Mesendoderm (in vitro differentiated cells): ENCODE measurements at regions not wholly inside any gene's neighbourhood (a gene's known extent, or its start where the extent isn't known, plus 50 kb on each side); places are given as distances from the start of the nearest gene placed in this dataset.
A peak's percentile ranks its signal among the peaks of the same experiment; 100 is the strongest.
"Not testable (repeated sequence)": the region's sequence is repeated elsewhere in the genome, so short reads cannot be mapped to it uniquely, and the experiment has no call there.

ENCODE experiments used
- DNase-seq: peaks from one replicate; pipeline ENCODE4 v3.0.0; 2013
- H2AK5ac ChIP-seq: 2 replicates; pipeline ENCODE4 v1.6.1; 2013; ENCODE audit warnings: low read length, inconsistent platforms
- H2BK120ac ChIP-seq: 2 replicates; pipeline ENCODE4 v1.6.1; 2013; ENCODE audit warnings: low read depth, mild to moderate bottlenecking, low read length, moderate library complexity, mixed read lengths
- H2BK15ac ChIP-seq: replicated peaks from 2 replicates; pipeline ENCODE4 v1.6.1; 2013; ENCODE audit warnings: low read depth, mild to moderate bottlenecking, moderate library complexity
- H2BK5ac ChIP-seq: 2 replicates; pipeline ENCODE4 v1.6.1; 2013; ENCODE audit warnings: low read length, inconsistent platforms
- H3K18ac ChIP-seq: 2 replicates; pipeline ENCODE4 v1.6.1; 2013; ENCODE audit warnings: mild to moderate bottlenecking, low read length, mixed read lengths
- H3K23ac ChIP-seq: one replicate; pipeline ENCODE4 v1.6.1; 2013; ENCODE audit warnings: low read length
- H3K27ac ChIP-seq: 2 replicates; pipeline ENCODE4 v1.5.1; 2013; ENCODE audit warnings: low read depth, mild to moderate bottlenecking, inconsistent platforms, low read length, moderate library complexity
- H3K27me3 ChIP-seq: 2 replicates; pipeline ENCODE4 v1.6.1; 2013; ENCODE audit warnings: low read length, control low read depth, mild to moderate bottlenecking, inconsistent platforms; ENCODE audit not compliant: insufficient read depth, poor library complexity
- H3K36me3 ChIP-seq: 2 replicates; pipeline ENCODE4 v1.6.1; 2013; ENCODE audit warnings: low read length, inconsistent platforms; ENCODE audit not compliant: control insufficient read depth, insufficient read depth
- H3K4ac ChIP-seq: one replicate; pipeline ENCODE4 v1.6.1; 2013; ENCODE audit warnings: low read depth, mild to moderate bottlenecking, low read length, moderate library complexity
- H3K4me1 ChIP-seq: 2 replicates; pipeline ENCODE4 v1.6.1; 2013; ENCODE audit warnings: low read depth, low read length, inconsistent platforms; ENCODE audit not compliant: control insufficient read depth
- H3K4me2 ChIP-seq: 2 replicates; pipeline ENCODE4 v1.6.1; 2013; ENCODE audit warnings: low read length
- H3K4me3 ChIP-seq: 2 replicates; pipeline ENCODE4 v1.5.1; 2013; ENCODE audit warnings: mild to moderate bottlenecking, low read length
- H3K56ac ChIP-seq: one replicate; pipeline ENCODE4 v1.6.1; 2013; ENCODE audit warnings: low read length
- H3K79me1 ChIP-seq: 2 replicates; pipeline ENCODE4 v1.6.1; 2013; ENCODE audit warnings: low read length, inconsistent platforms
- H3K79me2 ChIP-seq: 2 replicates; pipeline ENCODE4 v1.6.1; 2013; ENCODE audit warnings: mild to moderate bottlenecking, low read length; ENCODE audit not compliant: control insufficient read depth, insufficient read depth
- H3K9ac ChIP-seq: 2 replicates; pipeline ENCODE4 v1.6.1; 2013; ENCODE audit warnings: low read length, inconsistent platforms
- H4K5ac ChIP-seq: one replicate; pipeline ENCODE4 v1.6.1; 2013; ENCODE audit warnings: low read length
- H4K8ac ChIP-seq: one replicate; pipeline ENCODE4 v1.6.1; 2013; ENCODE audit warnings: low read depth, mild to moderate bottlenecking, control low read depth, low read length, moderate library complexity
- WGBS: extraction: QIAGEN DNeasy Blood & Tissue Kit; methylation state at CpG from one replicate; pipeline ENCODE4 v1.1.7; 2013; ENCODE audit warnings: low lambda C conversion rate, missing lambda C conversion rate; ENCODE audit not compliant: insufficient coverage; ENCODE audit errors: extremely low coverage; 5-methylcytosine and 5-hydroxymethylcytosine counted together

DNA sequence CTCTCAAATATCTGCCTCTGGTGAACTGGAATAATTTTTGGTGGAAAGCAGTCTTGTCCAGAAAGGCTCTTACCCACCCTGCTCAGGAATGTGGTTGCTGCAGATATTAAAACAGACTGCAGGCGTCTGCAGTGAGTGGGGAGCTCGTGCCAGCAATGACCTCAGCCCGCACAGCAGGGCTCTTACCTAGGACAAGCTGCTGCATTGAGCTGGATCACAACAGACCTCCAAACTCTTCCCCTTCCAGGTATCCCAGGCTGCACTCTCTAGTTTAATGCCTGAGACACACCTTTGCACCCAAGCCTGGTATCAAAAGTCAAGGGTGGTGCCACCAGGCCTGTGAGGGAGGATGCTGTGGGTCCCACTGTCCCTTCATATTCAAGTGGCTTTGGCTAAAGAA lies 69.7 kb upstream of the CDON start:
- no peak overlapping the region for H4K5ac ChIP-seq
- DNase-seq, result peak; percentile 74
- H2BK120ac ChIP-seq, result no peak overlapping the region
- H3K4me3 ChIP-seq, result no peak overlapping the region
- no peak overlapping the region for H3K4me2 ChIP-seq
- H3K18ac ChIP-seq, result no peak overlapping the region
- H3K4me1 ChIP-seq, result peaks cover 3% of the 10 kb centered on the region
- H3K4ac ChIP-seq, result no peak overlapping the region
- no CpG with 5 or more reads among the region's 3 CpGs for WGBS
- H3K23ac ChIP-seq, result no peak overlapping the region
- H3K79me1 ChIP-seq, result no peaks in the 10 kb centered on the region
- no peak overlapping the region for H2BK5ac ChIP-seq
- H2BK15ac ChIP-seq, result no peak overlapping the region
- no peaks in the 10 kb centered on the region for H3K27me3 ChIP-seq
- H3K36me3 ChIP-seq, result no peaks in the 10 kb centered on the region
- H2AK5ac ChIP-seq, result no peak overlapping the region
- H4K8ac ChIP-seq, result no peak overlapping the region
- no peak overlapping the region for H3K9ac ChIP-seq
- H3K56ac ChIP-seq, result no peak overlapping the region
- H3K79me2 ChIP-seq, result no peaks in the 10 kb centered on the region
- H3K27ac ChIP-seq, result no peak overlapping the region

GRCh38 chr11:126130781-126131180 lies 68.1 kb upstream of the CDON start:
- not testable (repeated sequence) for H3K36me3 ChIP-seq, H3K4me1 ChIP-seq, H3K79me2 ChIP-seq, H3K9ac ChIP-seq, H3K56ac ChIP-seq, H3K79me1 ChIP-seq, H4K8ac ChIP-seq, H2BK5ac ChIP-seq, H4K5ac ChIP-seq, H3K27ac ChIP-seq, H2BK15ac ChIP-seq, H3K27me3 ChIP-seq, H2AK5ac ChIP-seq, H2BK120ac ChIP-seq, H3K18ac ChIP-seq, H3K4ac ChIP-seq, H3K4me2 ChIP-seq, H3K4me3 ChIP-seq, DNase-seq, H3K23ac ChIP-seq
- no CpG with 5 or more reads among the region's 11 CpGs for WGBS

DNA sequence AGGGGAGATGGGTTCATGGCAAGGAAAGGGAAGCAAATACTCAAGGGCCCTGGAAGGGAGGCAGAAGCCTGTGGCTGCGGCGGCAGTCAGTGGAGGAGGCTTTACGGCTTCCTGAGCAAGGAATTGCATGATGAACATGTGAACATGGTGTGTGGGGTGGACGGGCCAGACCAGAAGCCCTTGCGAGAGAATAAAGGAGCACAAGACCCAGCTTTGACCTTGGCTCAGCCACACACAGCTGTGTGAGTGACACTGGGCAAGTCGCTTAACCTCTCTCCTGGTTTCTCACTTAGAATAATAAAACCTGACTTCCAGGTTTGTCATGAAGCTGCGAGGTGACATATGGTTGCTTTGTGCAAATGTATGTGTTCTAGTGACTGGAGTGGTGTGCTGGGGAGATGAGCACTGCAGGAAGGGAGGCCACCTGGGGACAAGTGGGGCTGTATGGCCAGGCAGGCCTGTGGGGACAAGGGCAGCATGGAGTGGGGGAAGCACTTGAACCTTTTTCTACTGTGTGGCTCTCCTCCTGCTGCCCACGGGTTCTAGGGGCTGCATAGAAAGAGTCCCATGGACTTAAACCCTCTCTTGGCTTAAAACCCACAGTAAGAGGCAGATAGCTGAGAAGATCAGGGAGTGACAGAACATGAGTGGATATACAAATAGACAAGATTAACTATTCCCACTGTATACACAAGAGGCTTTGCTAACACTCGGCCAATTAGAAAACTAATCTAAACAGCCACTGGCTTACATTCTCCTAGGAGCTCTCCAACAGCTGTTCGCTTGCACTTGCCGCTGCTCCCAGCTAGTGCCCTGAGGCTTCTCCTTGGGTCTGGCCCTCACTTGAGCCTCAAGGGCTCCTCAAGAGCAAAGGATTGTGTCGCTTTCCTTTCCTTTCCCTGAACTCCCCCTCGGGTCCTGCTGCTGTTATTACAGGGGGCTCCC lies 67.3 kb upstream of the CDON start:
- no peak for DNase-seq
- no peak overlapping the region for H3K27ac ChIP-seq
- no CpG with 5 or more reads among the region's 13 CpGs for WGBS

GRCh38 chr11:126127898-126128297 lies 65.2 kb upstream of the CDON start:
- Histone ChIP-seq H3K9ac (no peak overlapping the region), H4K8ac (no peak overlapping the region), H4K5ac (no peak overlapping the region), H3K79me2 (no peaks in the 10 kb centered on the region), H3K36me3 (no peaks in the 10 kb centered on the region), H3K27me3 (no peaks in the 10 kb centered on the region), H3K4me2 (no peak overlapping the region), H3K4ac (no peak overlapping the region), H2BK120ac (no peak overlapping the region), H3K56ac (no peak overlapping the region), H2BK15ac (no peak overlapping the region), H3K27ac (no peak overlapping the region), H3K23ac (no peak overlapping the region), H3K4me3 (no peak overlapping the region), H2AK5ac (no peak overlapping the region), H3K4me1 (no peaks in the 10 kb centered on the region), H3K79me1 (no peaks in the 10 kb centered on the region), H3K18ac (no peak overlapping the region), H2BK5ac (no peak overlapping the region)
- no CpG with 5 or more reads among the region's 6 CpGs for WGBS
- no peak for DNase-seq

More for the DNA sequence above, 67.3 kb upstream of the CDON start:
- Histone ChIP-seq H3K36me3 (no peaks in the 10 kb centered on the region), H3K4ac (no peak overlapping the region), H3K4me2 (no peak overlapping the region), H3K23ac (no peak overlapping the region), H3K4me3 (no peak overlapping the region), H2BK5ac (no peak overlapping the region), H3K56ac (no peak overlapping the region), H2BK120ac (no peak overlapping the region), H3K9ac (no peak overlapping the region), H3K79me2 (no peaks in the 10 kb centered on the region), H3K18ac (no peak overlapping the region), H2AK5ac (no peak overlapping the region), H4K5ac (no peak overlapping the region), H2BK15ac (no peak overlapping the region), H3K4me1 (no peaks in the 10 kb centered on the region), H3K27me3 (no peaks in the 10 kb centered on the region), H3K79me1 (no peaks in the 10 kb centered on the region), H4K8ac (no peak overlapping the region)

- H4K8ac ChIP-seq, result no peak overlapping the region
- H3K4me2 ChIP-seq, result no peak overlapping the region
- H3K4me3 ChIP-seq, result no peak overlapping the region
- H3K56ac ChIP-seq, result no peak overlapping the region
- H3K18ac ChIP-seq, result no peak overlapping the region
- no peaks in the 10 kb centered on the region for H3K36me3 ChIP-seq
- WGBS, result no CpG with 5 or more reads among the region's 7 CpGs
- H2BK120ac ChIP-seq, result no peak overlapping the region
- no peak overlapping the region for H2BK15ac ChIP-seq
- no peak overlapping the region for H4K5ac ChIP-seq
- no peaks in the 10 kb centered on the region for H3K27me3 ChIP-seq
- no peaks in the 10 kb centered on the region for H3K79me2 ChIP-seq
- no peak overlapping the region for H3K23ac ChIP-seq
- no peak overlapping the region for H3K4ac ChIP-seq
- no peak overlapping the region for H3K9ac ChIP-seq
- no peaks in the 10 kb centered on the region for H3K79me1 ChIP-seq
- H2AK5ac ChIP-seq, result no peak overlapping the region
- no peak for DNase-seq
- no peak overlapping the region for H3K27ac ChIP-seq
- no peak overlapping the region for H2BK5ac ChIP-seq
- no peaks in the 10 kb centered on the region for H3K4me1 ChIP-seq
These were observed 64.7 kb upstream of the CDON start for GRCh38 chr11:126127284-126127845.
